ENCODE measurements at regions not wholly inside any gene's neighbourhood (a gene's known extent, or its start where the extent isn't known, plus 50 kb on each side); places are given as distances from the start of the nearest gene placed in this dataset.
"Not testable (repeated sequence)": the region's sequence is repeated elsewhere in the genome, so short reads cannot be mapped to it uniquely, and the experiment has no call there.

- WGBS, 2 donors = 70 to 72% methylated on average over 5 of the region's 5 CpGs
- DNase-seq (ENCODE audit: low spot score in 2 of 2) = no peak
- Histone ChIP-seq H3K27me3 (no peaks in the 10 kb centered on the region), H3K27ac (no peak overlapping the region), H3K4me1 (peaks cover 0 to 8% (median 2%) of the 10 kb centered on the region in 4 donors), H3K4me3 (no peak overlapping the region), H3K9me3 (no peaks in the 10 kb centered on the region), H3K36me3 (no peaks in the 10 kb centered on the region)
- no peak for TF ChIP-seq POLR2A (IDR thresholded peaks at IDR 0.05)
- TF ChIP-seq, protein P1, sequence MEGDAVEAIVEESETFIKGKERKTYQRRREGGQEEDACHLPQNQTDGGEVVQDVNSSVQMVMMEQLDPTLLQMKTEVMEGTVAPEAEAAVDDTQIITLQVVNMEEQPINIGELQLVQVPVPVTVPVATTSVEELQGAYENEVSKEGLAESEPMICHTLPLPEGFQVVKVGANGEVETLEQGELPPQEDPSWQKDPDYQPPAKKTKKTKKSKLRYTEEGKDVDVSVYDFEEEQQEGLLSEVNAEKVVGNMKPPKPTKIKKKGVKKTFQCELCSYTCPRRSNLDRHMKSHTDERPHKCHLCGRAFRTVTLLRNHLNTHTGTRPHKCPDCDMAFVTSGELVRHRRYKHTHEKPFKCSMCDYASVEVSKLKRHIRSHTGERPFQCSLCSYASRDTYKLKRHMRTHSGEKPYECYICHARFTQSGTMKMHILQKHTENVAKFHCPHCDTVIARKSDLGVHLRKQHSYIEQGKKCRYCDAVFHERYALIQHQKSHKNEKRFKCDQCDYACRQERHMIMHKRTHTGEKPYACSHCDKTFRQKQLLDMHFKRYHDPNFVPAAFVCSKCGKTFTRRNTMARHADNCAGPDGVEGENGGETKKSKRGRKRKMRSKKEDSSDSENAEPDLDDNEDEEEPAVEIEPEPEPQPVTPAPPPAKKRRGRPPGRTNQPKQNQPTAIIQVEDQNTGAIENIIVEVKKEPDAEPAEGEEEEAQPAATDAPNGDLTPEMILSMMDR (IDR thresholded peaks at IDR 0.05) = no peak
- no peak for TF ChIP-seq EP300 (IDR thresholded peaks at IDR 0.05)
These were observed 81.0 kb upstream of the SCAF11 start for GRCh38 chr12:46071335-46071734.

GRCh38 chr12:46067094-46067493, 76.7 kb upstream of the SCAF11 start:
- 82 to 87% methylated on average over 9 of the region's 9 CpGs for WGBS, 2 donors
- TF ChIP-seq, protein P1 (IDR thresholded peaks at IDR 0.05) = no peak
- no peak for TF ChIP-seq POLR2A (IDR thresholded peaks at IDR 0.05)
- no peak for TF ChIP-seq EP300 (IDR thresholded peaks at IDR 0.05)
- DNase-seq (ENCODE audit: low spot score in 2 of 2) = no peak
- no peaks in the 10 kb centered on the region for H3K27me3 ChIP-seq
- H3K4me3 ChIP-seq = no peak overlapping the region
- H3K4me1 ChIP-seq = peaks cover 0 to 5% (median 2%) of the 10 kb centered on the region in 4 donors
- H3K9me3 ChIP-seq = no peaks in the 10 kb centered on the region
- no peaks in the 10 kb centered on the region for H3K36me3 ChIP-seq
- no peak overlapping the region for H3K27ac ChIP-seq

GRCh38 chr12:46065412-46066166, 75.2 kb upstream of the SCAF11 start:
- WGBS, 2 donors = 78 to 81% methylated on average over 3 of the region's 3 CpGs

GRCh38 chr12:46064548-46064947, 74.2 kb upstream of the SCAF11 start:
- WGBS, 2 donors = 88 to 96% methylated on average over 2 of the region's 2 CpGs
- Histone ChIP-seq H3K9me3 (peaks cover 0 to 21% (median 0%) of the 10 kb centered on the region in 4 donors), H3K4me3 (no peak overlapping the region), H3K4me1 (no peaks in the 10 kb centered on the region), H3K27ac (no peak overlapping the region), H3K27me3 (no peaks in the 10 kb centered on the region), H3K36me3 (no peaks in the 10 kb centered on the region)
- TF ChIP-seq, protein P1 (IDR thresholded peaks at IDR 0.05) = no peak
- TF ChIP-seq POLR2A (IDR thresholded peaks at IDR 0.05) (no peak), EP300 (IDR thresholded peaks at IDR 0.05) (no peak)
- DNase-seq (ENCODE audit: low spot score in 2 of 2) = no peak

More at GRCh38 chr12:46065412-46066166, 75.2 kb upstream of the SCAF11 start:
- Histone ChIP-seq H3K27me3 (no peaks in the 10 kb centered on the region), H3K27ac (no peak overlapping the region), H3K9me3 (peaks cover 0 to 14% (median 0%) of the 10 kb centered on the region in 4 donors), H3K4me1 (no peaks in the 10 kb centered on the region), H3K36me3 (no peaks in the 10 kb centered on the region), H3K4me3 (no peak overlapping the region)
- TF ChIP-seq POLR2A (IDR thresholded peaks at IDR 0.05) (no peak), EP300 (IDR thresholded peaks at IDR 0.05) (no peak)
- TF ChIP-seq, protein P1 (IDR thresholded peaks at IDR 0.05) = no peak
- no peak for DNase-seq (ENCODE audit: low spot score in 2 of 2)

DNA sequence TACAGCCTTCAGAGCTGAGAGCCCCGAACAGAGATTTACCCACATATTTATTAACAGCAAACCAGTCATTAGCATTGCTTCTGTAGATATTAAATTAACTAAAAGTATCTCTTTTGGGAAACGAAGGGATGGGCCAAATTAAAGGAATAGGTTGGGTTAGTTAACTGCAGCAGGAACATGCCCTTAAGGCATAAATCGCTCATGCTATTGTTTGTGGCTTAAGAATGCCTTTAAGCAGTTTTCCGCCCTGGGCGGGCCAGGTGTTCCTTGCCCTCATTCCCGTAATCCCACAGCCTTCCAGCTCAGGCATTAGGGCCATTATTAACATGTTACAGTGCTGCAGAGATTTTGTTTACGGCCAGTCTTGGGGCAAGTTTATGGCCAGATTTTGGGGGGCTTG, 68.3 kb upstream of the SCAF11 start:
- not testable (repeated sequence) for H3K27me3 ChIP-seq; H3K4me3 ChIP-seq; H3K36me3 ChIP-seq; DNase-seq (ENCODE audit: low spot score in 2 of 2); H3K4me1 ChIP-seq; H3K27ac ChIP-seq
- WGBS, 2 donors = 90 to 93% methylated on average over 7 of the region's 7 CpGs
- peaks cover 0 to 51% (median 0%) of the 10 kb centered on the region in 4 donors for H3K9me3 ChIP-seq

All from tibial nerve (tissue), 4 donors.